ENCODE measurements at regions not wholly inside any gene's neighbourhood (a gene's known extent, or its start where the extent isn't known, plus 50 kb on each side); places are given as distances from the start of the nearest gene placed in this dataset.

GRCh38 chr3:66561367-66561766 is 60.5 kb upstream of the LRIG1 start:
- H3K36me3 ChIP-seq (ENCODE audit: low read depth, low read length) = no peaks in the 10 kb centered on the region
- no peak overlapping the region for H3K27ac ChIP-seq (ENCODE audit: low read length)
- no peaks in the 10 kb centered on the region for H3K4me1 ChIP-seq (ENCODE audit: insufficient read depth, low read length)
- no peaks in the 10 kb centered on the region for H3K79me2 ChIP-seq (ENCODE audit: low read length)
- no peak overlapping the region for H3K4me3 ChIP-seq (ENCODE audit: low read length)
- H3K9me2 ChIP-seq (replicated peaks; ENCODE audit: low read length) = no peaks in the 10 kb centered on the region
- ATAC-seq (no peak), DNase-seq (no peak)
- intact Hi-C loops (cut with micrococcal nuclease) = no loop called here
- H3F3A ChIP-seq (ENCODE audit: low read length, unreplicated experiment) = no peaks in the 10 kb centered on the region
- H3K4me2 ChIP-seq (ENCODE audit: low read length) = no peak overlapping the region
- no peaks in the 10 kb centered on the region for H3K9me3 ChIP-seq (ENCODE audit: low read length)
- no peak overlapping the region for H2AFZ ChIP-seq (ENCODE audit: low read length)
- no peaks in the 10 kb centered on the region for H3K27me3 ChIP-seq (ENCODE audit: low read length)
- no peak overlapping the region for H3K9ac ChIP-seq (ENCODE audit: low read length)
- CTCF ChIA-PET = no interaction called here
- POLR2A ChIA-PET (ENCODE audit: unreplicated experiment) = no interaction called here
- TF ChIP-seq EZH2phosphoT487 (IDR thresholded peaks at IDR 0.05; ENCODE audit: borderline replicate concordance, low read length) (no peak), EZH2 (IDR thresholded peaks at IDR 0.05; ENCODE audit: low read length, unreplicated experiment) (no peak)
- TF ChIP-seq, protein P1, sequence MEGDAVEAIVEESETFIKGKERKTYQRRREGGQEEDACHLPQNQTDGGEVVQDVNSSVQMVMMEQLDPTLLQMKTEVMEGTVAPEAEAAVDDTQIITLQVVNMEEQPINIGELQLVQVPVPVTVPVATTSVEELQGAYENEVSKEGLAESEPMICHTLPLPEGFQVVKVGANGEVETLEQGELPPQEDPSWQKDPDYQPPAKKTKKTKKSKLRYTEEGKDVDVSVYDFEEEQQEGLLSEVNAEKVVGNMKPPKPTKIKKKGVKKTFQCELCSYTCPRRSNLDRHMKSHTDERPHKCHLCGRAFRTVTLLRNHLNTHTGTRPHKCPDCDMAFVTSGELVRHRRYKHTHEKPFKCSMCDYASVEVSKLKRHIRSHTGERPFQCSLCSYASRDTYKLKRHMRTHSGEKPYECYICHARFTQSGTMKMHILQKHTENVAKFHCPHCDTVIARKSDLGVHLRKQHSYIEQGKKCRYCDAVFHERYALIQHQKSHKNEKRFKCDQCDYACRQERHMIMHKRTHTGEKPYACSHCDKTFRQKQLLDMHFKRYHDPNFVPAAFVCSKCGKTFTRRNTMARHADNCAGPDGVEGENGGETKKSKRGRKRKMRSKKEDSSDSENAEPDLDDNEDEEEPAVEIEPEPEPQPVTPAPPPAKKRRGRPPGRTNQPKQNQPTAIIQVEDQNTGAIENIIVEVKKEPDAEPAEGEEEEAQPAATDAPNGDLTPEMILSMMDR (conservative IDR thresholded peaks at IDR 0.05; ENCODE audit: low read depth, low read length) = no peak
- H4K20me1 ChIP-seq (ENCODE audit: low read length) = no peaks in the 10 kb centered on the region
- BruUV-seq (replicated peaks) = no TSS peak

GRCh38 chr3:66565301-66565700 is 64.5 kb upstream of the LRIG1 start:
- intact Hi-C loops (cut with micrococcal nuclease) = no loop called here
- ChIA-PET CTCF (no interaction called here), POLR2A (ENCODE audit: unreplicated experiment) (no interaction called here)
- H2AFZ ChIP-seq (ENCODE audit: low read length) = no peak overlapping the region
- no peaks in the 10 kb centered on the region for H3K9me2 ChIP-seq (replicated peaks; ENCODE audit: low read length)
- no peak overlapping the region for H3K27ac ChIP-seq (ENCODE audit: low read length)
- no peaks in the 10 kb centered on the region for H3K27me3 ChIP-seq (ENCODE audit: low read length)
- H3K4me1 ChIP-seq (ENCODE audit: insufficient read depth, low read length) = no peaks in the 10 kb centered on the region
- no peak overlapping the region for H3K4me3 ChIP-seq (ENCODE audit: low read length)
- no peaks in the 10 kb centered on the region for H3K36me3 ChIP-seq (ENCODE audit: low read depth, low read length)
- no peak for ATAC-seq
- TF ChIP-seq EZH2 (IDR thresholded peaks at IDR 0.05; ENCODE audit: low read length, unreplicated experiment) (no peak), EZH2phosphoT487 (IDR thresholded peaks at IDR 0.05; ENCODE audit: borderline replicate concordance, low read length) (no peak)
- TF ChIP-seq, protein P1 (conservative IDR thresholded peaks at IDR 0.05; ENCODE audit: low read depth, low read length) = no peak
- no peaks in the 10 kb centered on the region for H3K9me3 ChIP-seq (ENCODE audit: low read length)
- DNase-seq = no peak
- no peak overlapping the region for H3K4me2 ChIP-seq (ENCODE audit: low read length)
- no peaks in the 10 kb centered on the region for H3K79me2 ChIP-seq (ENCODE audit: low read length)
- H3K9ac ChIP-seq (ENCODE audit: low read length) = no peak overlapping the region
- H4K20me1 ChIP-seq (ENCODE audit: low read length) = no peaks in the 10 kb centered on the region
- no peaks in the 10 kb centered on the region for H3F3A ChIP-seq (ENCODE audit: low read length, unreplicated experiment)
- BruUV-seq (replicated peaks) = no TSS peak

- no TSS peak for BruUV-seq (replicated peaks)
- Histone ChIP-seq H3K36me3 (ENCODE audit: low read depth, low read length) (no peaks in the 10 kb centered on the region), H3K27me3 (ENCODE audit: low read length) (no peaks in the 10 kb centered on the region), H3K9me3 (ENCODE audit: low read length) (no peaks in the 10 kb centered on the region), H3K9ac (ENCODE audit: low read length) (no peak overlapping the region), H2AFZ (ENCODE audit: low read length) (no peak overlapping the region), H3F3A (ENCODE audit: low read length, unreplicated experiment) (no peaks in the 10 kb centered on the region), H3K4me1 (ENCODE audit: insufficient read depth, low read length) (no peaks in the 10 kb centered on the region), H3K4me3 (ENCODE audit: low read length) (no peak overlapping the region), H3K27ac (ENCODE audit: low read length) (no peak overlapping the region), H3K79me2 (ENCODE audit: low read length) (no peaks in the 10 kb centered on the region), H4K20me1 (ENCODE audit: low read length) (no peaks in the 10 kb centered on the region), H3K4me2 (ENCODE audit: low read length) (no peak overlapping the region), H3K9me2 (replicated peaks; ENCODE audit: low read length) (no peaks in the 10 kb centered on the region)
- ChIA-PET POLR2A (ENCODE audit: unreplicated experiment) (no interaction called here), CTCF (interaction anchor here (0.5 kb wide), 1 partner anchor 398 kb away, joined by 3 read pairs; no protein-coding TSS in a partner anchor)
- intact Hi-C loops (cut with micrococcal nuclease) = no loop called here
- peak; percentile 2 for DNase-seq
- ATAC-seq = no peak
- TF ChIP-seq, protein P1 (conservative IDR thresholded peaks at IDR 0.05; ENCODE audit: low read depth, low read length) = no peak
- no peak for TF ChIP-seq EZH2 (IDR thresholded peaks at IDR 0.05; ENCODE audit: low read length, unreplicated experiment)
- no peak for TF ChIP-seq EZH2phosphoT487 (IDR thresholded peaks at IDR 0.05; ENCODE audit: borderline replicate concordance, low read length)
Measured at GRCh38 chr3:66567077-66567476, 66.3 kb upstream of the LRIG1 start.
